Activated CD8-positive, alpha-beta T cell treated with anti-CD3 and anti-CD28 coated beads for 36 hours (primary cell): ENCODE measurements at regions not wholly inside any gene's neighbourhood (a gene's known extent, or its start where the extent isn't known, plus 50 kb on each side); places are given as distances from the start of the nearest gene placed in this dataset.

Source experiments
- ATAC-seq: fragments of 200-7000 bp; cut with Tn5 transposase; one replicate; pipeline ENCODE4 v1.10.0; 2021; ENCODE audit warnings: mild to moderate bottlenecking, moderate library complexity
- CTCF ChIA-PET: fragments of 350-600 bp; sonication (Branson Sonifier 250); formaldehyde crosslinking; loops from one replicate; lab custom pipeline; 2021; ENCODE audit warnings: antibody characterized with exemption; lab: Charles Lee
- POLR2A ChIA-PET: fragments of 350-600 bp; sonication (Branson Sonifier 250); formaldehyde crosslinking; loops from one replicate; lab custom pipeline; 2021; ENCODE audit warnings: antibody characterized with exemption; lab: Charles Lee
- DNase-seq: peaks from one replicate; pipeline ENCODE4 v3.0.0-alpha.2; 2020
- H3K27ac Mint-ChIP-seq: one replicate; pipeline ENCODE4 v1.8.0; 2021; ENCODE audit warnings: mild to moderate bottlenecking, mixed read lengths
- H3K27me3 Mint-ChIP-seq: one replicate; pipeline ENCODE4 v1.8.0; 2021; ENCODE audit warnings: mixed read lengths
- H3K36me3 Mint-ChIP-seq: one replicate; pipeline ENCODE4 v1.8.0; 2021; ENCODE audit warnings: low read depth, mixed read lengths
- H3K4me1 Mint-ChIP-seq: one replicate; pipeline ENCODE4 v1.8.0; 2021; ENCODE audit warnings: low read depth, mixed read lengths
- H3K4me3 Mint-ChIP-seq: one replicate; pipeline ENCODE4 v1.8.0; 2021; ENCODE audit warnings: mild to moderate bottlenecking, moderate library complexity, mixed read lengths
- H3K9me3 Mint-ChIP-seq: one replicate; pipeline ENCODE4 v1.8.0; 2021; ENCODE audit warnings: mixed read lengths
- CTCF ChIP-seq: fragments of 200-600 bp; IDR thresholded peaks from one replicate; pipeline ENCODE4 v1.8.0; 2022; ENCODE audit warnings: antibody characterized with exemption, mild to moderate bottlenecking
- intact Hi-C: fragments of 100-400 bp; cut with micrococcal nuclease; formaldehyde crosslinking; loops from one replicate; pipeline ENCODE4 v1.10.0; 2022

- DNase-seq (no peak), ATAC-seq (no peak)
- H3K4me3 Mint-ChIP-seq: peak overlapping the region; percentile 18
- H3K4me1 Mint-ChIP-seq: peaks cover 62% of the 10 kb centered on the region
- intact Hi-C loops: loop anchor here (2.0 to 5.0 kb wide), 2 partner anchors 79 to 144 kb away; no protein-coding TSS in a partner anchor
- H3K36me3 Mint-ChIP-seq: peaks cover 13% of the 10 kb centered on the region
- TF ChIP-seq CTCF: no peak
- peak overlapping the region; percentile 86 for H3K27ac Mint-ChIP-seq
- CTCF ChIA-PET: interaction anchor here (0.7 to 3.3 kb wide), 17 partner anchors 18 to 312 kb away, joined by 3 to 20 read pairs (median 5); partner anchors contain the start of genes ATP5PF and GABPA
- H3K9me3 Mint-ChIP-seq: peaks cover 3% of the 10 kb centered on the region
- POLR2A ChIA-PET: interaction anchor here (0.6 to 14.9 kb wide), 9 partner anchors 26 to 159 kb away, joined by 3 to 275 read pairs (median 4); no protein-coding TSS in a partner anchor
- H3K27me3 Mint-ChIP-seq: no peaks in the 10 kb centered on the region
These were observed 184.4 kb downstream of the MRPL39 start for GRCh38 chr21:25422610-25423608.

DNA sequence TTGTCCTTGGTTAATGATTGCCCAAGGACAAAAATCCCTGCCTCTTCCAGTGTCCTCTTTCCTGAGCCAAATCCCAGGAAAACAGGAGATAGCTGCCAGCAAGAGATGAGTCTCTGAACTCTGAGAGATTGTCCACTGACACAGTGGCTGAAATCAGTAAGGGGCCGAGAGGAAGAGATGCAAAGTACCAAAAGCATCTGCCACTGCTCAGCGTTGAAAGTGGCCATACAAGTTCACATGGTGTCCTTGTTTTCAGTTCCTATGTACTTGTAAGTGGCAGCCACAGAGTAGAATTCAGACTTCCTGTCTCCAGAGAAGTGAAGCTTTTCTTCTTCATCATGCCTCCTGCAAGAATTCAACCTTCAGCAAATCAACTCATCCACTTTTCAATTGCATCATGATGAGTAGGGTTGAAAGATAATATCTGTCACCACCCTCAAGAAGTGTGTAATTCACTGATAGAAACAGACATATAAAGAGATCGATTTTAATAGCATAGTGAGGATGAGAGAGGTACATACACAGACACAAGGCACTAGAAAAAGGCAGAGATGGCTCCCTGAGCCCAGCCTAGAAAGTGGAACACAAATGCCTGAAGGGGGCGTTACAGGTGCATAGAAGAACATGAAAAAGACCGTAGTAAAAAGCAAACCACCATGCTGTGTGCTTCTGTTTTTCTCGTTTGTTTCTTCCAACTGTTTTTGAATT, 185.8 kb downstream of the MRPL39 start:
- Mint-ChIP-seq H3K9me3 (peaks cover 1% of the 10 kb centered on the region), H3K27ac (peak overlapping the region; percentile 89), H3K36me3 (peaks cover 19% of the 10 kb centered on the region), H3K27me3 (no peaks in the 10 kb centered on the region), H3K4me3 (peak overlapping the region; percentile 55), H3K4me1 (peaks cover 59% of the 10 kb centered on the region)
- POLR2A ChIA-PET: interaction anchor here (0.6 to 14.9 kb wide), 15 partner anchors 9 to 161 kb away, joined by 3 to 275 read pairs (median 4); no protein-coding TSS in a partner anchor
- DNase-seq (peak; percentile 84), ATAC-seq (peak; percentile 94)
- CTCF ChIA-PET: interaction anchor here (0.6 to 3.3 kb wide), 24 partner anchors 8 to 186 kb away, joined by 3 to 20 read pairs (median 4); partner anchors contain the start of gene MRPL39
- intact Hi-C loops: loop anchor here (2.0 to 5.0 kb wide), 4 partner anchors 35 to 287 kb away; no protein-coding TSS in a partner anchor
- peak; percentile 82 for TF ChIP-seq CTCF

DNA sequence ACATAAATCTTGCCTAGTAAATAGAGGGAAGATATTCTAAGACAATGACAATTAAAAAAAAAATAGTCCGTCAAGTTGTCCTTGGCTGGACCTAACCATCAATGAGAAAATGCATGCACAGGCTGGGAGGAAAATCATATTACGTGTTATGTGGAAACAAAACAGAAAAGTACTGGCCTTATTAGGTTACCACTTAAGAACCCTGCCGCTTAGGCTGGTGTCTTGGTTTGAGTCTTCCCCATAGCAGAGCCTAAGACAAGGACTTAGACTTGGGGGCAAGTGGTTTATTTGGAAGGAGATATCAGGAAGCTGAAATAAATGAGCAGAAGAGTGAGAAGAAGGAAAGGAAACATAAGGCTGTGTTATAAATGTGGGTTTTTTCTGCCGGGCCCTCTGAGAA, 186.4 kb downstream of the MRPL39 start:
- Mint-ChIP-seq H3K4me1 (peaks cover 55% of the 10 kb centered on the region), H3K27me3 (no peaks in the 10 kb centered on the region), H3K9me3 (peaks cover under 1% of the 10 kb centered on the region), H3K36me3 (peaks cover 16% of the 10 kb centered on the region), H3K27ac (peak overlapping the region; percentile 89), H3K4me3 (peak overlapping the region; percentile 55)
- ChIA-PET POLR2A (interaction anchor here (0.6 to 14.9 kb wide), 13 partner anchors 9 to 162 kb away, joined by 3 to 275 read pairs (median 5); no protein-coding TSS in a partner anchor), CTCF (interaction anchor here (0.6 to 3.3 kb wide), 24 partner anchors 8 to 187 kb away, joined by 3 to 20 read pairs (median 4); partner anchors contain the start of gene MRPL39)
- intact Hi-C loops: loop anchor here (2.0 to 5.0 kb wide), 3 partner anchors 36 to 288 kb away; no protein-coding TSS in a partner anchor
- no peak for ATAC-seq
- no peak for TF ChIP-seq CTCF
- DNase-seq: no peak

DNA sequence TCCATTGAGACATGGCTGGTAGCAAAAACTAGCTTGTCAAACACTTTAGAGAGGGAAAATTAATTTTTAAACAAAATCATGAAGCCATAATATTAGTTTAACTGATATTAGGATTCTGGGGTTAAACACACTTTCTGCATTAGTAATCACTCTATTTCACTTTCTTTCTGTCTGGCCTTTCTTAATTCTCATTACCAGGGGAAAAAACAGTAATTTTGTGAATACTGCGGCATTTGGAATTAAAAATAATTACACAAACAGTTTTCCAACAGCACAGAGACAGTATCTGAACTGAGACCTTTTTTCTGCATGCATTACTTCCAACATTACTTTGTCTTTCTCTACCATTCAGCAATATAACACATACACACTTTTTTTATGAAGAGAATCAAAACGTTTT, 190.6 kb downstream of the MRPL39 start:
- POLR2A ChIA-PET: interaction anchor here (1.2 to 14.9 kb wide), 4 partner anchors 44 to 156 kb away, joined by 3 to 275 read pairs (median 102); no protein-coding TSS in a partner anchor
- CTCF ChIA-PET: interaction anchor here (1.2 kb wide), 1 partner anchor 31 kb away, joined by 4 read pairs; no protein-coding TSS in a partner anchor
- Mint-ChIP-seq H3K9me3 (peaks cover 4% of the 10 kb centered on the region), H3K4me3 (no peak overlapping the region), H3K27ac (no peak overlapping the region), H3K36me3 (peaks cover 21% of the 10 kb centered on the region), H3K27me3 (no peaks in the 10 kb centered on the region), H3K4me1 (peaks cover 28% of the 10 kb centered on the region)
- TF ChIP-seq CTCF: no peak
- ATAC-seq: no peak
- intact Hi-C loops: no loop called here
- no peak for DNase-seq
